ENCODE measurements at regions not wholly inside any gene's neighbourhood (a gene's known extent, or its start where the extent isn't known, plus 50 kb on each side); places are given as distances from the start of the nearest gene placed in this dataset.

GRCh38 chrX:23540532-23540931, 126.8 kb upstream of the PRDX4 start:
- no peak for DNase-seq (ENCODE audit: low spot score)

DNA sequence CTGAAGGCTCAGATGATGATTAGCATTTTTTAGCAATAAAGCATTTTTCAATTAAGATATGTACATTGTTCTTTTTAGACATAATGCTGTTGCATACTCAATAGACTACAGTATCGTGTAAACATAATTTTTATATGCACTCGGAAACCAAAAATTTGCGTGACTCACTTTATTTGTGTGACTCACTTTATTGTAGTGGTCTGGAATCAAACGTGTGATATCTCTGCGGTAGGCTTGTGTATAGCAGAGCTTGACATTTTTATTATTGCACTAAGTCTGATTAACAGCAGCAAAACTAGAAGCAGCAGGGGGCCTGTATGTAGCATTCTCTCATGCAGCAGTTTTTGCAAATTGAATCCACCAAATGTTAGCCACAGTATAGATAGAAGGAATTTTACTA, 119.1 kb upstream of the PRDX4 start:
- DNase-seq (ENCODE audit: low spot score) = no peak

DNA sequence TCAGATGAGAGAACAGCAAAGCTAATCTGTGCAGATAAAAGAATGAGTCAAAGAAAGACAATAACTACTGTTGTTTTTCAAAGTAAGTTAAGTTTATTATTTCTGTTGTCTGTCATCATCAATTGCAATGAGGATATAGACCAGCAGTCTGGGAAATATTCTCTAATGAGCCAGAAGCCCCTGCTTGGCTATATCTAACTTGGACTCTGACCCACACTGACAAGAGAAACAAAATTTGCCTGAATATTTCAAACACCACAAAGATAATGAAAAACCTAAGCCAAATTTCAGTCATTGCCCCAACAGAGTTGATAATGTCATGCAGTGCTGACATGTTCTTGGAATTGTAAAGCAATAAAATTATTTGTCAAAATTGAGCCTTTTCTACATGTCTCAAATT, 115.0 kb upstream of the PRDX4 start:
- DNase-seq (ENCODE audit: low spot score) = no peak

DNA sequence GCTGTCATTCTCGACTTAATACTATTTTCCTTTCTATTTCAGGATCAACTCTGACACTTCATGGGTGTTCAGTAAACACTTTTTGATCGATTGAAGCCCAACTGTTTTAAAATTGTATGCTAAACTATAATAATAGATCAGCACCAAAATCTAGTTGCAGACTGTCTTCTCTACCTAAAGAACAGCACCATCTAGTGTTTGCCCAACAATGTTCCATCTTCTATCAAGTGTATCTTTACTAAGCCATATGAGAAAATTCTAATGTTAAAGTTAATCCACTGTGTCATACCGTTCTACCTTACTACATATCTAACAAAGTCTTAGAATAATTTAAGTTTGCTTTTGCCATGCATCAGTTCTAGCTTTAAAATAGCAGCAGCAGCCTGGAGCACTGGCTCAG, 113.0 kb upstream of the PRDX4 start:
- DNase-seq (ENCODE audit: low spot score) = peak; percentile 24

GRCh38 chrX:23557070-23557469, 110.2 kb upstream of the PRDX4 start:
- DNase-seq (ENCODE audit: low spot score) = no peak

DNA sequence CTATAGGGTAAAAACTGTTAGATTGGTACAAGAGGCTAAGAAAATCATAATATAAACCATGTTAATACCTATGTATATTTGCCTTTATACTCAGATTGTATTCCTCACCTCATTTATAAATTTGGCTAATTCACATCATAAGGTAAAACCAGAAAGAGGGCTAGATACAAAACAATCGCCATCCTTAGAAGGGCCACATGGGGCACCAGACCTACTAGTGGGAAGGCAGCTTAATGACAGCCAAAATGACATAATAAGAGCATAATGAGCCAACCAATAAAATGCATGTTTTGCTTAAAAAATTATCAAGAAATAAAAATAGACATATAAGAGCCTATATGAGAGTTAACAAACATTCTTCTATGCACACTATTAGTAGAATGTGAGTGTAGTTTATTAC, 107.3 kb upstream of the PRDX4 start:
- no peak for DNase-seq (ENCODE audit: low spot score)

- DNase-seq (ENCODE audit: low spot score) = no peak
These were observed 96.5 kb upstream of the PRDX4 start for GRCh38 chrX:23570674-23571343.

GRCh38 chrX:23575281-23575680, 92.0 kb upstream of the PRDX4 start:
- DNase-seq (ENCODE audit: low spot score) = no peak

GRCh38 chrX:23578079-23578478, 89.2 kb upstream of the PRDX4 start:
- no peak for DNase-seq (ENCODE audit: low spot score)

GRCh38 chrX:23589496-23589895, 77.8 kb upstream of the PRDX4 start:
- no peak for DNase-seq (ENCODE audit: low spot score)

DNA sequence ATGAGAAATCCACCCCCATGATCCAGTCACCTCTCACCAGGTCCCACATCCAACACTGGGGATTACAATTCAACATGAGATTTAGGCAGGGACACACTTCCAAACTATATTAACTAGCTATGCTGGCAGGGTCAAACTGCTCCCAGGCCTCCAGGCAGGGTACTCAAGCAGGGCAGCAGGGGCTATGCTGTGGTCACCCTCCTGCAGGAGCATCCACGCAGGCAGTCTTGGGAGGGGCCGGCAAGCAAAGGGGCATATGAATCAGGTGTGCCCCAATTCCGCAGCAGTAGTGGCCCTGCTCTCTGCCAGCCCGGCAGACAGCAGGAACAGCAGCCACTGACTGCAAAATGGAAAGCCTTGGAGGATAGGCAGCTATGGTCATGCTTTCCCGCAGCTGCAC, 74.6 kb upstream of the PRDX4 start:
- no peak for DNase-seq (ENCODE audit: low spot score)

DNA sequence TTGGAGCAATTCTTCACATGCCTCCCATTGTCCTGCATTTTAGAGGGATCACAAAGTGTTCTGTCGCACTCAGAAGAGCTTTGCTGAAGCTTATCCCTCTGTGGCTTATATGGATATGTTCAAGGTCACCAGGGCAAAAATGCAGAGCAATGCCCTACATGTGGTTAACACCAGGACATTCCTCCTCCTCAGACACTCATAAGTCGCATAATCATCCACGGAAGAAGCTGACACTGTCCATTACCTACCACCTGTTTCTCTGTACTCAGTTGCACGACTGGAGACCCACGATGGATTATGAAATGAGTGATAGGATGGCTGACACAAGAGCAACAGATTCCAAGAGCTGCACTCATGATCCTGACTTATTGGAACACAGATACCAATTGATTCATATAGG, 68.7 kb upstream of the PRDX4 start:
- no peak for DNase-seq (ENCODE audit: low spot score)

DNA sequence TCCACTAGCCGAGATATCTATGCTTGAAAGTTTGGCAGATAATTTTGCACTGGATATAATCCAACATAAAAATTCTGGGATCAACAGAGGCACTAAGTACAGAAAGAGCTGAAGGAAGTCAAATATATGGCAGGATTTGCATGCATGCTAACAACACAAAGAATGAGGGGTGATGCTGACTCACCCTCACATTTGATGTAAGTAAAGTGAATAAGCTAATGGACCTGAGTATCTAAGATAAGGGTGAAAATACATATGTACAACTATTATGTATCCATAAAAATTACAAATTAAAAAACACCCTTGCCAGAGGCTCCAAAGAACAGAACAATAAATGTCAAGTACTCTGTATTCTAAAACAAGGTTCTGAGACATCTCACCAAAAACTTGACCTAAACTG, 63.8 kb upstream of the PRDX4 start:
- no peak for DNase-seq (ENCODE audit: low spot score)

- DNase-seq (ENCODE audit: low spot score) = no peak
These were observed 56.8 kb upstream of the PRDX4 start for GRCh38 chrX:23610495-23610894.

GRCh38 chrX:23612846-23613245, 54.4 kb upstream of the PRDX4 start:
- no peak for DNase-seq (ENCODE audit: low spot score)

- DNase-seq (ENCODE audit: low spot score) = peak; percentile 17
These were observed 50.9 kb upstream of the PRDX4 start for GRCh38 chrX:23616361-23616760.
